Body of pancreas (tissue), 4 donors: ENCODE measurements at regions not wholly inside any gene's neighbourhood (a gene's known extent, or its start where the extent isn't known, plus 50 kb on each side); places are given as distances from the start of the nearest gene placed in this dataset.

Source experiments
- CTCF ChIP-seq, 7 experiments: fragments of 450-650 bp in 4 of 7; fragments of 200-600 bp in 3 of 7; sonication (generic) in 3 of 7; IDR thresholded peaks; one replicate each; pipeline ENCODE4 v1.5.1; 2016 to 2019; ENCODE audit warnings: antibody characterized with exemption in 7 of 7
- POLR2A ChIP-seq, 3 donors: fragments of 450-650 bp; IDR thresholded peaks; one replicate each; pipeline ENCODE4 v1.6.1; 2016; ENCODE audit warnings: antibody characterized with exemption in 3 of 3, mild to moderate bottlenecking in 2 of 3

GRCh38 chr9:118606668-118607067 is 762.6 kb downstream of the BRINP1 start:
- no peak for TF ChIP-seq CTCF (IDR thresholded peaks at IDR 0.05)
- TF ChIP-seq POLR2A (IDR thresholded peaks at IDR 0.05) = no peak
